ENCODE measurements at regions not wholly inside any gene's neighbourhood (a gene's known extent, or its start where the extent isn't known, plus 50 kb on each side); places are given as distances from the start of the nearest gene placed in this dataset.
A peak's percentile ranks its signal among the peaks of the same experiment; 100 is the strongest.

DNA sequence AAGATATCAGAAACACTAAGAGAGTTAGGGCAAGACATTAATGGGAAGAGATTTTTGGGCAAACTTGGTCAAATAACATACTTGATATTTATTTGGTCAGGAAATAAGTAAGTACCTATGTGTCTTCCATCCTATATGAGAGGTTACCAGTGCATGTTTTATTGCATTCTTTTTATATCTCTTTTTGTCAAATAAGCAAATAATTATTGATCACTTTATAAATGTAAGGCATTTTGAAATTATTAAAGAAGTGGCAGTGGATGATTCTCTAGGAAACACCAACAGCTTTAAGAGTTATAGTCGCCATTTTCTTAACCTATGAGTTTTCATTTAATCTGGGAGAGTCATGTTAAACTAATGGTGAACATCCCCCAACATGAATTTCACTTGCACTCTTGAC lies 453.3 kb downstream of the MEIS1 start:
- H3K27me3 ChIP-seq (ENCODE audit: control insufficient read depth, insufficient read depth, low read length) = no peaks in the 10 kb centered on the region
- no TSS peak for BruUV-seq (replicated peaks)
- in situ Hi-C loops (cut with MboI; ENCODE audit: low sequenced_read_pairs) (no loop called here), dilution Hi-C loops (cut with HindIII; ENCODE audit: low sequenced_read_pairs, unreplicated experiment) (no loop called here), intact Hi-C loops (cut with micrococcal nuclease) (loop anchor here (2.0 kb wide), 1 partner anchor 313 kb away; no protein-coding TSS in a partner anchor)
- no peaks in the 10 kb centered on the region for H3K9me3 ChIP-seq (ENCODE audit: control insufficient read depth, insufficient read depth, low read length)
- TF ChIP-seq MAFK (IDR thresholded peaks at IDR 0.05; ENCODE audit: low read depth, low read length) (peak; percentile 75), RAD21 (IDR thresholded peaks at IDR 0.05; ENCODE audit: low read length) (no peak)
- ChIA-PET POLR2A (ENCODE audit: unreplicated experiment) (no interaction called here), CTCF (no interaction called here)
- H2BK120ac ChIP-seq (ENCODE audit: low read depth, low read length) = peak overlapping the region; percentile 88
- ATAC-seq (ENCODE audit: low read depth) (no peak), DNase-seq (no peak)
- H4K5ac ChIP-seq (ENCODE audit: low read depth, low read length) = peak overlapping the region; percentile 93
- peaks cover 9% of the 10 kb centered on the region for H3K4me1 ChIP-seq (ENCODE audit: control insufficient read depth, insufficient read depth, low read length)
- peak overlapping the region; percentile 91 for H2BK20ac ChIP-seq (ENCODE audit: low read depth, low read length)
- WGBS, 2 experiments (ENCODE audit: extremely low coverage in 2 of 2, insufficient read length in 1 of 2) = no CpG with 5 or more reads among the region's 1 CpG
- no peaks in the 10 kb centered on the region for H3K36me3 ChIP-seq (ENCODE audit: control insufficient read depth, insufficient read depth, low read length)
- H4K20me1 ChIP-seq (ENCODE audit: insufficient read depth, low read length) = no peaks in the 10 kb centered on the region
- H4K91ac ChIP-seq (ENCODE audit: insufficient read depth, low read depth, low read length) = peak overlapping the region; percentile 70; the same call in 1 of the 2 replicates
- no peak overlapping the region for H3K4me3 ChIP-seq (ENCODE audit: insufficient read depth, low read depth, low read length)
- peak overlapping the region; percentile 40 for H2AK5ac ChIP-seq (ENCODE audit: low read depth, low read length)
- peak overlapping the region; percentile 54 for H3K14ac ChIP-seq (replicated peaks; ENCODE audit: low read depth, low read length)
- H3K9ac ChIP-seq (ENCODE audit: low read depth, low read length) = peak overlapping the region; percentile 50; the same call in 1 of the 2 replicates
- H3K4me2 ChIP-seq (ENCODE audit: low read depth, low read length) = peak overlapping the region; percentile 61; the same call in 1 of the 2 replicates
- peaks cover 13% of the 10 kb centered on the region for H3K9me1 ChIP-seq (ENCODE audit: insufficient read depth, low read length)
- peak overlapping the region; percentile 83 for H2BK5ac ChIP-seq (ENCODE audit: low read depth, low read length, poor library complexity, severe bottlenecking)
- H3K23ac ChIP-seq (ENCODE audit: low read depth, low read length) = peak overlapping the region; percentile 86
- H3K56ac ChIP-seq (ENCODE audit: extremely low read depth, insufficient read depth, low read length) = 0 out of 2 replicates have a peak overlapping the region, but pooled peaks have one; percentile 51
- peak overlapping the region; percentile 80 for H3K4ac ChIP-seq (ENCODE audit: low read depth, low read length)
- no peak overlapping the region for H2AK9ac ChIP-seq (replicated peaks; ENCODE audit: low read depth, low read length, poor library complexity)
- peak overlapping the region; percentile 45 to 79 for H4K8ac ChIP-seq (ENCODE audit: low read depth in 2 of 2, low read length in 2 of 2)
- H3K27ac ChIP-seq (ENCODE audit: insufficient read depth, low read length) = peak overlapping the region; percentile 90
- peak overlapping the region; percentile 52; the same call in 2 of the 3 replicates for H2BK15ac ChIP-seq (ENCODE audit: low read depth, low read length)
- no peak overlapping the region for H2AFZ ChIP-seq (replicated peaks; ENCODE audit: low read length, poor library complexity)
- H3K18ac ChIP-seq (ENCODE audit: low read depth, low read length) = peak overlapping the region; percentile 95
- H3K79me1 ChIP-seq (ENCODE audit: low read depth in 1 of 2, low read length in 2 of 2) = peaks cover 0 to 8% of the 10 kb centered on the region in 2 experiments; a peak in 1 of 4 replicates

Data from IMR-90 (cell line).